GM23248 (cell line): ENCODE measurements at regions not wholly inside any gene's neighbourhood (a gene's known extent, or its start where the extent isn't known, plus 50 kb on each side); places are given as distances from the start of the nearest gene placed in this dataset.

Experiments used
- EZH2 ChIP-seq: fragments of 200-600 bp; sonication (generic); IDR thresholded peaks from 2 replicates; pipeline ENCODE4 v1.6.1; 2018; ENCODE audit warnings: antibody characterized with exemption, mild to moderate bottlenecking; ENCODE audit not compliant: insufficient read depth, poor library complexity, severe bottlenecking
- EZH2phosphoT487 ChIP-seq: fragments of 200-600 bp; sonication (generic); IDR thresholded peaks from 2 replicates; pipeline ENCODE4 v1.6.1; 2018; ENCODE audit warnings: antibody characterized with exemption, moderate library complexity, mild to moderate bottlenecking, low read depth; ENCODE audit not compliant: insufficient read depth

DNA sequence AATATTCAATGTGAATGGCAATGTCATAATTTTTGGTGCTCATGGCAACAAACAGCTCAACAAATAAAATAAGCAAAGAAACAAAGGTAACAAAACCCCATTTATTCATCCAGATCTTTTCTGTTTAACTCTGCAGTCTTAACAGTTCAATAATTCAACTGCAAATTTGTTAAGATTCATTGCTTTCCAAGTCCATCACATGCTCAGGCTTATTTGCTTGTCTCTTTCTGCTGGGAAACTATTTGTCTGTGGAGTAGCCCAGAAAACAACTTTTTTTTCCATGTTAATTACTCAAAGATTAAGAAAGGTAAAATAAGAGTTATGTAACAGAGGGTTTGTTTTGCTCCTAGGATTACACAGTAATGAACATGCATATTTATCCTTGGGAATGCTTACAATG lies 92.6 kb upstream of the PNPT1 start:
- TF ChIP-seq EZH2: no peak
- TF ChIP-seq EZH2phosphoT487: no peak
